ENCODE measurements at regions not wholly inside any gene's neighbourhood (a gene's known extent, or its start where the extent isn't known, plus 50 kb on each side); places are given as distances from the start of the nearest gene placed in this dataset.

DNA sequence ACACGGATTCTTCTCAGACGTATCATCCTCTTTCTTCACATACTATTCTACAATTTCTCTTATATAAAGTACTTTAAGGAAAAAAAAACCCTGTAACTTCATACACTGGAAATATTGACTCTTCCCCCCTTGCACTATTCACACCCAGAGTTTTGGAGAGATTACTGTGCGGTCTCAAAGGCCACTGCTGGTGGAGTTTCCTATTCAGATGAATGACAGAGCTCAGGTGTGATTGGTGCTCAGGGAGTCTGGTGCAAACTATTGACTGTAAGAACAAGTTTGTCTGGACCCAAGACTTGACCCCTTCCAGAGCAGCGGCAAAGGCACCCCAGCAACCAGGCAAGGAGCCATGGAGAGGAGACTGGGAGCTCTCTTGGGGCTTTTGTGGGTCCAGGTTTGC lies 187.5 kb upstream of the OR4E1 start:
- Histone ChIP-seq H3K27ac (ENCODE audit: low read depth in 1 of 2, low read length in 2 of 2) (no peak overlapping the region), H3K4me2 (replicated peaks; ENCODE audit: extremely low read depth, low read length, poor library complexity, severe bottlenecking) (no peak overlapping the region), H4K20me1 (ENCODE audit: insufficient read depth, low read length) (no peaks in the 10 kb centered on the region), H3K79me2 (ENCODE audit: insufficient read depth, low read length) (no peaks in the 10 kb centered on the region), H2AFZ (ENCODE audit: insufficient read depth, low read depth, low read length, poor library complexity, severe bottlenecking) (no peak overlapping the region), H3K27me3 (ENCODE audit: control insufficient read depth in 2 of 2, insufficient read depth in 2 of 2, low read length in 2 of 2) (no peaks in the 10 kb centered on the region), H3K9me3 (replicated peaks in 1 of 2; ENCODE audit: control insufficient read depth in 1 of 2, insufficient read depth in 1 of 2, low read length in 2 of 2) (no peaks in the 10 kb centered on the region), H3K36me3 (replicated peaks in 1 of 2; ENCODE audit: control insufficient read depth in 1 of 2, insufficient read depth in 2 of 2, low read length in 2 of 2) (no peaks in the 10 kb centered on the region), H3K4me3 (replicated peaks in 1 of 3; ENCODE audit: low read depth in 2 of 3, low read length in 3 of 3) (no peak overlapping the region), H3K9ac (ENCODE audit: insufficient read depth, low read length, poor library complexity, severe bottlenecking) (no peak overlapping the region), H3K4me1 (ENCODE audit: control insufficient read depth in 1 of 2, insufficient read depth in 2 of 2, low read length in 2 of 2) (no peaks in the 10 kb centered on the region)
- no peaks in the 10 kb centered on the region for H3K4me1 Mint-ChIP-seq
- H3K27me3 Mint-ChIP-seq (ENCODE audit: low read depth in 3 of 3) = peaks cover 0 to 2% (median 1%) of the 10 kb centered on the region in 3 donors
- no peak overlapping the region for H3K4me3 Mint-ChIP-seq
- no peak for DNase-seq
- H3K36me3 Mint-ChIP-seq = no peaks in the 10 kb centered on the region
- no peak overlapping the region for H3K27ac Mint-ChIP-seq
- no peaks in the 10 kb centered on the region for H3K9me3 Mint-ChIP-seq
- TF ChIP-seq, protein P1, sequence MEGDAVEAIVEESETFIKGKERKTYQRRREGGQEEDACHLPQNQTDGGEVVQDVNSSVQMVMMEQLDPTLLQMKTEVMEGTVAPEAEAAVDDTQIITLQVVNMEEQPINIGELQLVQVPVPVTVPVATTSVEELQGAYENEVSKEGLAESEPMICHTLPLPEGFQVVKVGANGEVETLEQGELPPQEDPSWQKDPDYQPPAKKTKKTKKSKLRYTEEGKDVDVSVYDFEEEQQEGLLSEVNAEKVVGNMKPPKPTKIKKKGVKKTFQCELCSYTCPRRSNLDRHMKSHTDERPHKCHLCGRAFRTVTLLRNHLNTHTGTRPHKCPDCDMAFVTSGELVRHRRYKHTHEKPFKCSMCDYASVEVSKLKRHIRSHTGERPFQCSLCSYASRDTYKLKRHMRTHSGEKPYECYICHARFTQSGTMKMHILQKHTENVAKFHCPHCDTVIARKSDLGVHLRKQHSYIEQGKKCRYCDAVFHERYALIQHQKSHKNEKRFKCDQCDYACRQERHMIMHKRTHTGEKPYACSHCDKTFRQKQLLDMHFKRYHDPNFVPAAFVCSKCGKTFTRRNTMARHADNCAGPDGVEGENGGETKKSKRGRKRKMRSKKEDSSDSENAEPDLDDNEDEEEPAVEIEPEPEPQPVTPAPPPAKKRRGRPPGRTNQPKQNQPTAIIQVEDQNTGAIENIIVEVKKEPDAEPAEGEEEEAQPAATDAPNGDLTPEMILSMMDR (IDR thresholded peaks at IDR 0.05) = no peak
- intact Hi-C loops (cut with micrococcal nuclease) = no loop called here
- 100% methylated on average over 2 of the region's 4 CpGs for WGBS (ENCODE audit: insufficient coverage)

- no peak overlapping the region for H3K4me3 Mint-ChIP-seq
- H3K4me1 Mint-ChIP-seq = no peaks in the 10 kb centered on the region
- WGBS (ENCODE audit: insufficient coverage) = no CpG with 5 or more reads among the region's 3 CpGs
- no peaks in the 10 kb centered on the region for H3K27me3 ChIP-seq (ENCODE audit: control insufficient read depth in 2 of 2, insufficient read depth in 2 of 2, low read length in 2 of 2)
- H3K36me3 Mint-ChIP-seq = no peaks in the 10 kb centered on the region
- TF ChIP-seq, protein P1 (IDR thresholded peaks at IDR 0.05) = peak; percentile 71
- no peaks in the 10 kb centered on the region for H3K9me3 Mint-ChIP-seq
- DNase-seq = peak in 2 of 3 donors; percentile 6 to 12
- no peak overlapping the region for H3K4me3 ChIP-seq (replicated peaks in 1 of 3; ENCODE audit: low read depth in 2 of 3, low read length in 3 of 3)
- H4K20me1 ChIP-seq (ENCODE audit: insufficient read depth, low read length) = no peaks in the 10 kb centered on the region
- H3K4me2 ChIP-seq (replicated peaks; ENCODE audit: extremely low read depth, low read length, poor library complexity, severe bottlenecking) = no peak overlapping the region
- peaks cover 0 to 2% (median 1%) of the 10 kb centered on the region in 3 donors for H3K27me3 Mint-ChIP-seq (ENCODE audit: low read depth in 3 of 3)
- H3K27ac ChIP-seq (ENCODE audit: low read depth in 1 of 2, low read length in 2 of 2) = no peak overlapping the region
- no peaks in the 10 kb centered on the region for H3K79me2 ChIP-seq (ENCODE audit: insufficient read depth, low read length)
- no peaks in the 10 kb centered on the region for H3K4me1 ChIP-seq (ENCODE audit: control insufficient read depth in 1 of 2, insufficient read depth in 2 of 2, low read length in 2 of 2)
- H3K36me3 ChIP-seq (replicated peaks in 1 of 2; ENCODE audit: control insufficient read depth in 1 of 2, insufficient read depth in 2 of 2, low read length in 2 of 2) = no peaks in the 10 kb centered on the region
- H3K9me3 ChIP-seq (replicated peaks in 1 of 2; ENCODE audit: control insufficient read depth in 1 of 2, insufficient read depth in 1 of 2, low read length in 2 of 2) = no peaks in the 10 kb centered on the region
- intact Hi-C loops (cut with micrococcal nuclease) = no loop called here
- no peak overlapping the region for H3K9ac ChIP-seq (ENCODE audit: insufficient read depth, low read length, poor library complexity, severe bottlenecking)
- no peak overlapping the region for H2AFZ ChIP-seq (ENCODE audit: insufficient read depth, low read depth, low read length, poor library complexity, severe bottlenecking)
- H3K27ac Mint-ChIP-seq = no peak overlapping the region
Measured at GRCh38 chr14:21860172-21860571, 186.6 kb upstream of the OR4E1 start.

Data from CD14-positive monocyte (primary cell).